NCI-H146 treated with DMSO at 0.1 percent for 48 hours (cell line): ENCODE measurements at regions not wholly inside any gene's neighbourhood (a gene's known extent, or its start where the extent isn't known, plus 50 kb on each side); places are given as distances from the start of the nearest gene placed in this dataset.
A peak's percentile ranks its signal among the peaks of the same experiment; 100 is the strongest.
"Not testable (repeated sequence)": the region's sequence is repeated elsewhere in the genome, so short reads cannot be mapped to it uniquely, and the experiment has no call there.

ENCODE experiments used
- DNase-seq: peaks from one replicate; lab custom pipeline; 2025; ENCODE audit not compliant: unreplicated experiment; lab: John Stamatoyannopoulos, UW

DNA sequence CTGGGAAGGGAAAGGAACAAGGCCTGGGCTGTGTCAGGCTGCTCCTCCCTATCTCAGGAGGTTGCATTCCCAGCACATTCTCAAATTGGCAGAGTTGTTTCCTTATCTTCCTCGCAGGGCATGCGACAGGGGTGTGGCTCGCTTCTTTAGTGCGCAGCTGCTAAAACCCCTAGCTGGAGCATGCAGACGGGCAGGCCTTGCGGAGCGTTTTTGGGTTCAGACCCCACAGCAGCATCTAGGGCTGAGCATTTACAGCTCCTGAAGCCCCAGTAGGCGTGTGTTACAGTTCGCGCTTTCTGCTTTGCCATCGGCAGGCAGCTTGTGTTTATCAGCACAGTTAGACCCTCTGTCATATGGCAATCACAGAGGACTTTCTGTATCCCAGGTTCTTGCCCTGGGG, 392.4 kb downstream of the TECRL start:
- no peak for DNase-seq

DNA sequence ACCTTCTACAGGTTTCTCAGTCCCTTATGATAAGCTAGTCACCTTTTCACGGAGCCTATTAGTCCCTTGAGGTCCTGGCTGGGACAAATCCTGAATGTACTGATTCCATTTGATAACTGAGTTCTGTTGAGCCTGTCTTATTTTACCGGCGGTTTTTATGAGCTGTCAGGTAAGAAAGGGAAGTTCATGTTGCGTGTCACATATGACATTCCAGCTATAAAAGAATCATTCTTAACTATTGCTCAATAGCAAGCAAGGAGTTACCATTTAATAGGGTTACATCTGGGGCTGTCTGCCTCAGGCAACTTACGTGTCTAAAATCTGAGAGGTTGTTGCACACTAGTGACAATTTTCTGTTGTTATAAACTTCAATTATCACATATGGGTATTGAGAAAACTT, 394.6 kb downstream of the TECRL start:
- no peak for DNase-seq

GRCh38 chr4:64001229-64001898, 407.9 kb downstream of the TECRL start:
- no peak for DNase-seq

- DNase-seq, result no peak
Measured at GRCh38 chr4:64000241-64000640, 409.0 kb downstream of the TECRL start.

DNA sequence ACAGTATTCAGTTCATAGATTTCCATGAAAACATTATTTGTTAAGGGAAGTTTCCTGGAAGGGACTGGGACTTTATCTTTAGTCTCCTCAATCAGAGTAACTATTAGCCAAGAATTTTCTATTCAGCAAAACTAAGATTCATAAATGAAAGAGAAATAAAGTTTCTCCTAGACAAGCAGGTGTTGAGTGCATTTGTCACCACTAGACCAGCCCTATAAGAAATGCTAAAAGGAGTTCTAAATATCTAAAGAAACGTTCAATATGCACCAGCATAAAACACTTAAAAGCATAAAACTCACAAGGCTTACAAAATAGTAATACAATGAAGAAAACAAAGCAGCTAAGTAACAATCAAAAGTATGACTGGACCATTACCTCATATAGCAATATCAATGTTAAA, 423.0 kb downstream of the TECRL start:
- DNase-seq, result no peak

DNA sequence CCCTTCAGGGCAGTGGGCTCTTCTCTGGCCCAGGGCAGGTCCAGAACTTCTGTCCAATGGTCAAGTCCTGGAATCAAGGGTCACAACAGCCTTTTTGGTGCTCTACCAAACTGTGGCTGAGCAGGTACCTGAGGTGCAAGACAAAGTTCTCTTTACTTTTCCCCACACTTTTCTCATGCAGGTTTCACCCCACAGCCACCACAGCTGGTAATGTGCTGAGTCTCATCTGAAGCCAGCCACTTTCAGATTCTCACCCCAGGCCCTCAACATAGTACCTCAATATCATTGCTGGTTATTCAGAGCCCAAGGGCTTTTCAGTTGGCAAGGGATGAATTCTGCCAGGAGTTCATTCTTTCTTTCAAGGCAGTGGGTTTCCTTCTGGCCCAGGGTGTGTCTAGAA, 426.0 kb downstream of the TECRL start:
- DNase-seq, result no peak

DNA sequence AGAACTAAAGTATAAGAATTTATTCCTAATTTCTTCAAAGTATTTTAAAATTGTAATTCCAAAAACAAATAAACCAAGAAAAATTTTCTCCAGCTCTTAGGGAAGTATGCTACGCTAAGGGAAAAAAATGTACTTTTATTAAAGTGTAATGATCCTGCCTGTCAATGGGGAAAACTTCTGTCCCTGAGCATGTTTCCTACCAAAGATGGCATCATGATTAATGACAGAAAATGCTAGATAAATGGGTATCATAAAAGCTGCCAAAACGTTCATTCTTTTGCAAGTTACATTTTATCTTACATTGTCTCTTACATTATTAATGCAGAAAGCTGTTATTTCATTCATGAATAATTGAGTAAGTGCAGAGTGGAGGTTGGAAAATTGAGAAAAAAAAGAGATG, 443.4 kb downstream of the TECRL start:
- no peak for DNase-seq

- not testable (repeated sequence) for DNase-seq
Measured at GRCh38 chr4:63942706-63943286, 466.5 kb downstream of the TECRL start.

GRCh38 chr4:63937961-63938360, 471.3 kb downstream of the TECRL start:
- DNase-seq, result no peak

GRCh38 chr4:63922146-63922545, 487.1 kb downstream of the TECRL start:
- DNase-seq, result no peak

DNA sequence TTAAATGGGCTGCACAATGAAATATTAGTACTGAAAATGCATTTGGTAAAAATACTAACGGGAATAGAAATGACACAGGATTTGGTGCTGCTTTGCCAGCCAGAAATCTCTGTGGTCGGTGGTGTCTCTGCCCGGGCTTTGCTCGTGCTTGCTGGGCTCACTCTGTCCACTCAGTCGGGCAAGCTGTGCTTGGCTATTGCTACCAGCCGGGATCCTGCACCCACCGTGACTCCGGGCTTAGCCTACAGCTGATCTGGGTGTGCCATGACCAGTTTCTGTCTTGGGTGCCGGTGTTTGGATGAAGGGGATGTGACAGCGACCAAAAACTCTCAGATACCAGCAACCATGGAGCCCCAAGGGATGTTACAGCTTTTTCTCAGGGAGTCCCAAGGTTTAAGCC, 487.7 kb downstream of the TECRL start:
- DNase-seq, result no peak

DNA sequence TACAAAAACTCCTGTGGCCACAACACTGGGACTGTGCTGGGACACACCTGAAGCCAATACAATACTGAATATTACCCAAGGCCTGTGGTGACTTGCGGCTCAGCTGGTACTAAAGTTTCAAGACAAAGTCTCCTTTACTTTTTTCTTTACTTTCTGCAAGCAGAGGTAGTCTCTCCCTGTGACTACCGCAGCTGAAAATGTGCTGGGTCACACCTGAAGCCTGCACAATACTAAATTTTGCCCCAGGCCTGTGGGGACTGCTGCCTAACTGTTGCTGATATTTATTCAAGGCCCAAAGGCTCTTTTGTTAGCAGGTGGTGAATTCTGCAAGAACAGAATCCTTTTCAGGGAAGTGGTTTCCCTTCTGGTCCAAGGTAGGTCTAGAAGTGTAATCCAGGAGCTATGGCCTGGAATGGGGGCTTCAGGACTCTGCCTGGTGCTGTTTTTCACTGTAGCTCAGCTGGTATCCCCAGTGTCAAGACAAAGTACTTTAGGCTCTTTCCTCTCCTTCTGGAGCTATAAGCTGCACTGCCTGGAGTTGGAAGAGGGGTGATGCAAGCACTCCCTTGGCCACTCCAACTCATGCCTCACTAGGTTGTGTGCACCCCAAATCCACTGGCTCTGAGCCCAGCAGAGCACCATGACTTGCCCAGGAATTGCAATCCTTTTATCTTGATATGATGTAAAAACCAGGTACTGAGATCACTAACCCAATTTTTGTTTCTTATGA, 489.4 kb downstream of the TECRL start:
- no peak for DNase-seq

GRCh38 chr4:63906660-63907183, 502.5 kb downstream of the TECRL start:
- peak; percentile 36 for DNase-seq

DNA sequence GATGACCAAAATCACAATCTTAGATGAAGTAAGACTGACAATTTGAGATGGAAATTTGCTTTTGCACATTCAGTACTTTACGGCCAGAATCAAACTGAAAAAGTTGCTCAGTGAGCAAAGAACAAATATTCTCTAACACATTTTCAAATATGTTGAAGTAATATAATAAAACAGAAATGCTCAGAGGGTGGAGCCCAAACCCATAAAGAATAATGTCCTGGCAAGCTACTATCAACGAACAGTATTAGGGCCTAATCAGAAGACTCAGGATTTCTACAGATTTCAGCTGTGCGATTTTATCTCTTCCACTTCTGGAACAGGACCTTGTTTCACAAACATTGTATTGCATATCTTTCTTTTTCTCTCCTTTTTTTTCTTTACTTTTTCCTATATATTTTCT, 505.0 kb downstream of the TECRL start:
- DNase-seq, result no peak

DNA sequence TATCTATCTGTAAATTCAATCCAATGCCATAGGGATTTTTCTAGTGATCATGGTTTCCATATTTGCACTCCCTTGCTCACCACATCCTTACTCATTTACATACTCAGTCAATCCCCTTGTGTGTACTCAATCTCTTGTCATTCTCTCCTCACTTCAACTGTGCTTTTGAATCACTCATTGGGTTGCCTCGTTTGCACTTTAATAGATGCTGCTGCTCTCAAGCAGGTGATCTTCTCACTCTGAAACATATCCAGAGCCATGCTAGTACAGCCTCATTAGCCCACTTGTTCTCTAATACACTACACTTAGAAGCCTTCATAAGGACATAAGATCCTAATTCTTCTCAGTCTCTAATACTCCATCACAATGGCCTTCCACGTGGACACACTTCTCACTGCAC, 507.9 kb downstream of the TECRL start:
- DNase-seq, result no peak

- DNase-seq, result no peak
Measured at GRCh38 chr4:63898961-63899360, 510.3 kb downstream of the TECRL start.

- no peak for DNase-seq
Measured at GRCh38 chr4:63894161-63894560, 515.1 kb downstream of the TECRL start.

DNA sequence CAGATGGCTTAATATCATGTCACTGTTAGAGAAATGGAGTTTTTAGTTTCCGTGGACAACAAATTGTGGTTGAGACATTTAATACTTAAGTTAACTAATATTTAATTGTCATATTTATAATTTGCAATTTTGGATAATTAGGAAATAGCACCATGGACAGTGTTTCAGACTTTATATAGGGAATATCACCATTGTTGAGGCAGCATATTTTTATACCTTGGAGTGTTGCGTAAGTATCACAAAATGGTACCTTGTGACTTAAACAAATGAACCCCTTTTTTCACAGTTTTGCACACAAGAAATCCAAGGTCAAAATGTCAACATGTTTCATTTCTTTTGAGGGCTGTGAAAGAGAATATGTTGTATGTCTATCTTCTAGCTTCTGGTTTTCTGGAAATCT, 539.9 kb downstream of the TECRL start:
- no peak for DNase-seq

DNA sequence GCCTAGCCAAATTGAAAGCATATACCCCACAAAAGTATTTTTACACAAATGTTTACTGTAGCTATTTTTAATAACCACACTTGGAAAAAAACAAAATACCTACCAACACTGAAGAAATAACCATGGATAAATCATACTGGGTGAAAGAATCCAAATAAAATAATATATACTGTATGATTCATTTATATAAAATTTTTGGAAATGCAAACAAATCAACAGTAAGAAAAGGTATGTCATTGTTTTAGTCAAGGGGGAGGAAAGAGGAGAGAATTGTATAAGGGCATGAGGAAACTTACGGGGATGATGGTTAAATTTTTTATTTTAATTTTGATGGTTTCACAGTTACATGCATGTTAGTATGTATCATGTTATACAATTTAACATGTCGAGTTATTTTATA, 557.8 kb downstream of the TECRL start:
- DNase-seq, result no peak

DNA sequence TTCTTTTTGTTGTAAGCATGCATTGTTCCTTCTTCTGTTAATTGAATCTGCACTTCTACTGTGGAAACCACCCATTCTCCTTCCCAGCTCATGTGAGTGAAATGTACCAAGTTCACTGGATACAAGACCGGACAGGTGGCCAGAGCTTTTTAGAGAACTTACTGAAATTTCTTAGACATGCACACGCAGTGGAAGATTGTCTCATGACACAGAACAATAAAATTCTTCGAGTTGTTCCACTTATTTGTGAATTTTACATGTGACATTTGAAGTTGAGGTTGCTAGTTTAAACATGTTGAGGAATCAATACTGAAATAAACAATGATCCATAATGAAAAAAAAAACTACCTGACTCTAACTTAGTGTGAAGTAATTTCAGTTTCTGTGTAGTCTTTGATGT, 568.0 kb downstream of the TECRL start:
- no peak for DNase-seq

- DNase-seq, result no peak
Measured at GRCh38 chr4:63831590-63832155, 577.6 kb downstream of the TECRL start.
